HG03457 (cell line): ENCODE measurements at regions not wholly inside any gene's neighbourhood (a gene's known extent, or its start where the extent isn't known, plus 50 kb on each side); places are given as distances from the start of the nearest gene placed in this dataset.
"Not testable (repeated sequence)": the region's sequence is repeated elsewhere in the genome, so short reads cannot be mapped to it uniquely, and the experiment has no call there.

Source experiments
- ATAC-seq: cut with Tn5 transposase; IDR thresholded peaks from one replicate; pipeline ENCODE4 v1.9.1; 2021; ENCODE audit warnings: moderate number of reproducible peaks; ENCODE audit not compliant: unreplicated experiment

- ATAC-seq: no peak
Observed at GRCh38 chr3:177382944-177383343, 185.7 kb upstream of the TBL1XR1 start.

- no peak for ATAC-seq
Observed at GRCh38 chr3:177385186-177385585, 187.9 kb upstream of the TBL1XR1 start.

DNA sequence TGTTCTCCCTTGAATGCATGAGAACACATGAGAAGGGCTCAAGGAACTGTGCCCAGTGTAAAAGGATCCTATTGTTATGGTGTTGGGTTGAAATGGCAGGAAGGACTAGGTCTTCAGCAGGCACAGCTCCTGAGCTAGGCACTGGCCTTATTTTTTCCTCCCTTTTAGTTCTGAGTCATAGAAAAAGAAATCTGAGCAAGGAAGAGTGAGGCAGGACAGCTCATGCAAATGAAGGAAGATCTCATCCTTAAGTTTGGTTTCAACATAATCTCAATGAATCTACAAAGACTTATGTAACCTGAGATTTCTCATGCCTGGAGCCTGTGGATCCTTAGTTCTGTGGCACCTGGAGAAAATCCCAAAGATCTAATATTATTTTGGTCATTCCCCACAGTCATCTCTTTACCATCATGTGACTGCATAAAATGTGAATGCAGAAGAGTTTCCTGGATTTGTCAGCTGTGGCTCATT, 188.6 kb upstream of the TBL1XR1 start:
- no peak for ATAC-seq

DNA sequence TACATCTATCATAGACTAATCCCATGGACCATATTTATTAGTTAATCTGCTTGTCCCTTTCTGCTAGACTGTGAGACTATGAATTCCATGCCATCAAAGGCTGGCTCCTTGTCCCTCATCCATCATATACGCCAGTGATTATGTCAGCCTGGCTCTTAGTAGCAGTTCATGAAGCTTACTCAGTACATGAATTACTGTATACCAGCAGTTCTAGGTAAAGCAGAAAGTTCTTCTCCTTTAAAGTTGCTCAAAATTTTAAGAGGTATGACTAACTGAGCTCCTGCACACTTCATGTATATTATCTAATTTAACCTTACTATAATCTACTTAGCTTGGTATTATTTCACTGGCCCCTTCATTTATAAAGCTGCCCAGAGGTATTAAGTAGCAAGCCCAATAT, 190.9 kb upstream of the TBL1XR1 start:
- ATAC-seq: no peak

GRCh38 chr3:177394231-177395024, 197.1 kb upstream of the TBL1XR1 start:
- ATAC-seq: not testable (repeated sequence)

DNA sequence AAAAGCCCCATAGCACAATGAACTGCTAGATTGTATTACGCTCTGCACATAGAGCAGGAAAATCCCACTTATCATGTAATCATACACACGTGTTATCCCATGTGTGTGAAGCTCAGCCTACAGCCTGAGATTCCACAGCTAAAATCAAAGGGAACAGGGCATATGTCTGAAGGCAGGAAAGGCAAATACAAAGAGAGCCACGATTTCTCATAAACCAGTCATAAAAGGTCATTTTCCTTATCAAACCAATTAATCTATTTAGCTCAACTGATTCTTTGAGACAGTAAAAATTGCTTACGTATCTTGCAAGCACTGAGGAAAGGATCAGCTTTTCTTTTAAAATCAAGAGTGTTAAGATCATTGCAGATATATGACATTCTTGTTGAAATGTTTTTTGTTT, 199.5 kb upstream of the TBL1XR1 start:
- ATAC-seq: no peak

- ATAC-seq: no peak
Observed at GRCh38 chr3:177401375-177401774, 204.1 kb upstream of the TBL1XR1 start.

DNA sequence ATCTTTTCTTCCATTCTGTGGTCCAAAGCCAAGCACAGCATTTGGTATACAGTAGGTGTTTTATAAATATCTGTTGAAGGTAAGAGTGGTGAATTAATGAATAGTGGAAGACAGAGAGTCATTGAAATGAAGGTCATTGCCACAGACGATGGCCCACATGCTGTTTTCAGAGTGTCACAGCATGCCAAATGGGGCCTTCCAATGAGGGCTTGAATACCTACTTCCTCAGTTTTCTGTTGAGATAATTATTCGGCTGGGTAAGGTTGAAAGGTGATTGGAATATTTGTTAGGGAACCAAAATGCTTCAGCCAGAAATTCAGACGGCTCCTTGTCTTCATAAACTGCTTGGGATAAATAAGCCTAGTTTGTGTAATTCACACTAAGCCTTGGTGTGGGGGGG, 205.3 kb upstream of the TBL1XR1 start:
- no peak for ATAC-seq

GRCh38 chr3:177405191-177405672, 207.9 kb upstream of the TBL1XR1 start:
- no peak for ATAC-seq

- no peak for ATAC-seq
Observed at GRCh38 chr3:177410730-177411129, 213.4 kb upstream of the TBL1XR1 start.

GRCh38 chr3:177411201-177411600, 213.9 kb upstream of the TBL1XR1 start:
- ATAC-seq: no peak

GRCh38 chr3:177412677-177413170, 215.4 kb upstream of the TBL1XR1 start:
- not testable (repeated sequence) for ATAC-seq

- ATAC-seq: no peak
Observed at GRCh38 chr3:177414093-177414492, 216.8 kb upstream of the TBL1XR1 start.

DNA sequence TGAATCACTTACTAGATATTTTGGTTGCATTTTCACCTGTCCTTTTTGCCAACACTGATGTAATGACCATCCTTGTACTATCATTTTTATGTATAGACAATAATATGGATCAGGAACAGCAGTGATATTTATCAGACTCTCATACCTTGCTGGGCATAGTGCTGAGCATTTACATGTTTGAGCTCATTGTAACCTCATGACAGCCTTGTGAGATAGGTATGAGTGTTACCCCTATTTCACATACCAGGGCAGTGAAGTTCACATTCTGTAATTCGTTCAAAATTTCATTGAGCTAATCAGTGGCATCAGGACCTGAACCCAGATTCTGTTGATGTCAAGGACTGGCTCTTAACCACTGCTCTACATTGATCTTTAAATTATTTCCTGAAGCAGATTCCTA, 221.5 kb upstream of the TBL1XR1 start:
- no peak for ATAC-seq

DNA sequence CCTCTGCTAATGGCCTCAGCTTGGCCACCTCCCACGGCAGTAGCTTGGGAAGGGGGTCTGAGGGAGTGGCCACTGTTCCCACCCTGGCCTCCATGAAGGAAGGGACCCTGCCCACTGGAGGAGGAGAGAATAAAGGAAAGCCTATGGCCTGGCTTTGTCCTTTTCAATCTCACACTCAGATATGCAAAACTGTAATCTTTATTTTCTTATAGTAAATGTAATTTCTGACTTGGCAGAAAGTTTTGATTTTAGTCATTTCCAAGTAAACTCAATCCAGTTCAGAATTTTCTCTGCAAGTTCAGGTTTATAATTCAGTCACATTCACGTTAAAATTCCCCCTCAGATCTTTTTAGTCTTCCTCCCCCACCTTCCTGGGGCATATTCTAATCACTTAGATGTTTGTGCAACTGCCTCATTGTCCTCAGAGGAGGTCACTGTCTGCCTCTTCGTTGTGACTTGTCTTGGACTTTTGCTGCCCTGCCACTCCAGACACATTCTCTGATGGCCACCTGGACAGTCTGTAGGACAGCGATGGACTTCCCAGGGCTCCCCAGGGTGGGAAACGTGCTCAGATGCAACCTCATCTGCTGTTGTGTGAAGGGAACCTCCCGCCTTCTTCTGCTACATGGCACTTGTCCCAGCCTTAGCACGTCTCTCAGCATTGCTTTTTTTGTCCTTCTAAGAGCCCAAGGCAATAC, 222.8 kb upstream of the TBL1XR1 start:
- no peak for ATAC-seq

DNA sequence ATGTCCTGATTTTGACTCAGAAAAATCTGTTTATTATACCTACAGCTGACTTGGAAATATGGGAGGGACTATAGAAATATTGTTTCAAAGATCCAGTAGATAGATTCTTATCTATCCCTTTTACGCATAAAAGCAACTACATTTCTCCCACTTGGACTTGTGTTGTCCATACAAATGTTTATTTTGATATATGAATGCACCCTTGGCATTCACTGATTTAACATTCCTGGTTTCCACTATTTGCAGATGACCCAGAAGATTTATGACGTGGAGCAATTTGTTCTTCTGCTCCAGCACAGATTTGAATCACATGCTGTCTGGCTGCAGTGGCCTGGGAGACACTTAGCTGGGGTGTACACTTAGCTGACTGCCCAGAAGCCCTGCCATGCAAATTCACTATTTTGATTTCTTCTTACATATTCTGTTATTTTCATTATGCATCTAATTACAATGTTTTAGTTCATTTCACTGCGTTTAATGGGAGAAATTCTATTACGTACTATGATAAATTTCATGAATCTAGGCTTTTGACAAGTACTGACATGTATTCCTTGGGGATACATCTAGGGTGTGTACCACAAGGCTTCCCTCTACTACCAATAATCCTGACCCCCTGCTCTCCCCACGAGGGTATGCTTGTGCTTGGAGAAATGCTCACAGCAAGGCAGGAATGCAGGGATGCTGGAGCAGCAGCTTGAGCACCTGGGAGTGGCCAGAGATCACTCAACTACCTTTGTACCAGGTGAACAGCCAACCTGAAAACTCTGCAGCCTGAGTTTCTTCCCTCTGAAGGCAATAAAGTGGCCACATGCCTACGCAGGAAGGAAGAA, 223.6 kb upstream of the TBL1XR1 start:
- no peak for ATAC-seq

- ATAC-seq: no peak
Observed at GRCh38 chr3:177421481-177421785, 224.2 kb upstream of the TBL1XR1 start.

GRCh38 chr3:177424521-177424920, 227.2 kb upstream of the TBL1XR1 start:
- no peak for ATAC-seq

DNA sequence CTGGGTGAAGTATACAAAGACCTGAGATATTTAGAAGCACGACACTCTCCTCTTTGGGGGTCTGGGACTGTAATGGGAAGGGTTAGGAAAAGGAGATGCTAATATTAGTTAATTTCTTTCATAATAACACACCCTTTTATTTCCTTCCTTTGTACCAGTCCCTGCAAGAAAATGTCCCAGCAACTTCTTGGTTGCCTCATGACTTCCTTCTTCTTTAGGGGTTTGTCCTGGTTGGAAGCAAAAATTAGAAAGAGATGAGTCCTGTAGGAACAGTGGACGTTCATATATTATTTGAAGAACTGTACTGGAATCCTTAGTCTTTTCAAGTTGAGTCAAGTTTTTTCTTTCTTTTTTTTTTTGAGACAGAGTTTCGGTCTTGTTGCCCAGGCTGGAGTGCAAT, 227.8 kb upstream of the TBL1XR1 start:
- no peak for ATAC-seq

- ATAC-seq: no peak
Observed at GRCh38 chr3:177426106-177426877, 229.0 kb upstream of the TBL1XR1 start.
